Limb (tissue), 2 donors: ENCODE measurements at regions not wholly inside any gene's neighbourhood (a gene's known extent, or its start where the extent isn't known, plus 50 kb on each side); places are given as distances from the start of the nearest gene placed in this dataset.
A peak's percentile ranks its signal among the peaks of the same experiment; 100 is the strongest.

Experiments
- DNase-seq, 2 donors: peaks; one replicate each; pipeline ENCODE4 v3.0.0-alpha.2; 2016; ENCODE audit errors: extremely low spot score in 2 of 2

DNA sequence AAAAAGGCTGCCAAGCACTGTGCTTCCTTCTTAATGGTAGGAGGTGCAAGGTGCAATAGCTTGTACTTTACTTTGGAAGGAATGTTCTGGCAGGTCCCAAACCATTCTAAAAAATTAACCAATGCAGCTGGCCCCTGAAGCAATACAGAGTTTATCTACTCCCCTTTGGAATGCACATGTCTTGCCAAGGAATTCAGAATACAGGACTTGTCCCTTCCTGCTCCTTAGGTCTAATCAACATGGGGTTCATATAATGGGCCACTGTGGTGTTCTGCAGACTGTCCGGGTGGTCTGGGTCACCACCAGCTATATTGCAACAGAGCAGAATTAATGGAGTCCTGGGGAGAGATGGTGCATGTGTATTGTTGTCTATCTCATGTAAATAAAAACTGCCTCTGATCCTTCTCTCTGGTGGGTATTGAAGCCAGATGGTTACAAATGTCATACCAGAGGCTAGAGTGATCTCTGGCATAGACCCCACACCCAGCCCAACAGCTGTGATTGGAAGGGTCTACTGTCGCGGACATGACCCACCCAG is 112.8 kb downstream of the RIPK4 start:
- peak in 1 of 2 donors; percentile 27 for DNase-seq

- no peak for DNase-seq
Measured at GRCh38 chr21:41653243-41653953, 113.5 kb downstream of the RIPK4 start.

DNA sequence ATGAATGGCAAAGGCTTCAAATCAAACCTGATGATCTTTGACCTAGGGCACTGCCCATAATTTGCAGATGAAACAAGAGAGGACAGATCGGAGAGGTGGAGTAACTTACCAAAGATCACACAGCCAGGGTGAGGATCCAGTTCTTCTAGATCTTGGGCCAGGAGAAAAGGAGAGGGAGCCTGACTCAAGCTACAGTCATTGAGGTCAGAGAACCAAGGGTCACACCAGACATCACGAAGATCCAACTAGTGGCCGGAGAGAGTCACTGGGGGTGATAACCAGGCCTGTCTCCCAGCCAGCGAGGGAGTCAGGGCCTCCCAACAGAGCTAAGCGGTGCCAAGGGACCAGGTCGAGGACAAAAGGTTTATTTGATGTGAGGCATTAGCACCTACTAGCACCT is 115.0 kb downstream of the RIPK4 start:
- no peak for DNase-seq

DNA sequence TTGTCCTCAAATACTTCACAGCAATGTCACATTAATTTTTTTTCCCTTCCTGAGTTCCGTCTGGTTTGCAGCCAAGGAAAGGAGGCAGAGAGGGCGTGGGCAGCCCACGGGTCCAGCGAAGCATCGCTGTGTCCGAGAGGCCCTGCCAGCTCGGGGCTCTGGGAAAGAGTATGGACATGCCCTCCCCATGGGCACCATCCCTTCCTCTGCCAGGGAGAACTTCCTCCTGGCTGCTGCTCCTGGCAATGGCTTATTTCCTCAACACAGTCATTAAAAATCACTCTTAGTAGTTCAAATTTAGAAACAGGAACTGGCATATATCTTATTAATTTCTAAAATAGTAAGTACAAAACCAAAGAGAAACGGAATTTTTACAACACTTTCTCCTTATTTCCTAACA is 115.4 kb downstream of the RIPK4 start:
- no peak for DNase-seq

GRCh38 chr21:41650526-41651145 is 116.2 kb downstream of the RIPK4 start:
- no peak for DNase-seq

GRCh38 chr21:41648591-41649031 is 118.2 kb downstream of the RIPK4 start:
- no peak for DNase-seq

- DNase-seq = no peak
Measured at GRCh38 chr21:41647806-41648561, 118.9 kb downstream of the RIPK4 start.

DNA sequence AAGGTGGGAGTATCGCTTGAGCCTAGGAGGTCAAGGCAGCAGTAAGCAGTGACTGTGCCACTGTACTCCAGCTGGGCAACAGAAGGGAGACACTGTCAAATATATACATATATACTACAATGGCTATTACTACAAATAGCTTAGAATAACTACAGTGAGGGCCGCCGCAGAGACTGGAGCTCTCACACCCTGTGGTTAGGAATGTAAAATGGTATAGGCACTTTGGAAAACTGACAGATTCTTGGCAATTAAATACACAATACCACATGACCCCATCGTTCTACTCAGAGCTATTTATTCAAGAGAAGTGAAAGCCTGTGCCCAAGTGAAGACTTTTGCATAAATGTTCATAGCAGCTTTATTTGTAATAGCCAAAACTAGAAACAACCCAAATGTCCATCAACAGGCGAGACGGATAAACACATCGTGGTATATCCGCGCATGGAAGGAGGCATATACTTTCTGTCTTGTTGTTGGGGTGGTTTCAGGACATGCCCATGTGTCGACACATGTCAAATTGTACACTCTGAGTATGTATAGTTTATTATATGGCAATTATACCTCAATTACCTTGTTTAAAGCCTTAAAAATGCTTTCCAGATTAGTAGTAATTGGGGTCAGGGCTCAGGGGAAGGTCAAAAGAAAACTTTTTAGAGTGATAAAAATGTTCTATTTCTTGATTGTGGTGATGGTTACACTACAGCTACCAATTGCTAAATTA is 123.4 kb downstream of the RIPK4 start:
- DNase-seq = no peak

GRCh38 chr21:41641821-41642701 is 124.8 kb downstream of the RIPK4 start:
- DNase-seq = peak in 1 of 2 donors; percentile 30

DNA sequence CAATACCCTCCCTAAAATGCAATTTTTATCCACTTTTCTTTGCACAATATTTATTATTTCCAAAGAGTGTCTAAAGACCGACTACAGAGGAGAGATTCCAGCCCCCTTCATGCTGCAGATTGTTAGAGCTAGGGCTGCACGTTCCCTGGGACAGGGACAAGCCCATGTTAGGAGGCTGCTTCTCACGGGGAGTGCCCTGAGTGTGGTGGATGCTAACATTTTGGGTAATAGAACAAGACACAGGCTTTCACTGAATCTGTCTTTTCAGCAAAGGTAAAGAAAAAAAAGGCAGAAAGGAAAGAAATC is 125.4 kb downstream of the RIPK4 start:
- DNase-seq = no peak

DNA sequence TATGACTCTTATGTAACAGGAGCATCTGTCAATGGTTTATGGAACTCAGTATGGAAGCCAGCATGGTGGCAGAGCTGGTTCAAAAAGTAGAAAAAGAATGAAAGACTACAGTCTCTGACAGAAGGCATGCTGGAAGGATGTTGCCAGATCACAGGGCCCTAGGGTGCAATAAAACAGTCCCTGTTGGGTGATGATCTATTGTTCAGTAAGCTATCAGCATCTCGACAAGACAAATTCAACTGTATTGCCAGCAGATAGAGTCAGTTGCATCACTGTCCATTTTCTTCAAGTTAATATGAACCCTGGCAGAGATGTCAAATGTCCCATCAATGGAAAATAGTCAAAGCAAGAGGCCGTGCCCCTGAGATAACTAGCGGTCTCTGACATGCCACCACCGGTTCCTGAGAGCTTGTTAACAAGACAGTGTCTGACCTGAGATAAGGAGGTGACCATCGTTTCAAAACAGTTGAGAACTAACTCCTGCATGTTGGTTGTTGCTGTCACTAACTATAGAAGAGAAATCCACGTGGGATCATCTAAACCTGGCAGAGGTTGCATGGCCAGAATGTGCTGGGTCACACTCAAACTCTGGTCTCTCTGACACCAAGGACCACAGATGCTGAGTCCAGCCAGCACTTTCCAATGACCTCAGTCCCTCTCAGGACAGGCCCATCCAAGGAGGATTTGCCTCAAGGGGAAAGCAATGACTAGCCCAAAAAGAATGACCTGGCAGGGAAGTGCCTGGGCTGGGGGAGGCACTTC is 125.9 kb downstream of the RIPK4 start:
- DNase-seq = no peak

DNA sequence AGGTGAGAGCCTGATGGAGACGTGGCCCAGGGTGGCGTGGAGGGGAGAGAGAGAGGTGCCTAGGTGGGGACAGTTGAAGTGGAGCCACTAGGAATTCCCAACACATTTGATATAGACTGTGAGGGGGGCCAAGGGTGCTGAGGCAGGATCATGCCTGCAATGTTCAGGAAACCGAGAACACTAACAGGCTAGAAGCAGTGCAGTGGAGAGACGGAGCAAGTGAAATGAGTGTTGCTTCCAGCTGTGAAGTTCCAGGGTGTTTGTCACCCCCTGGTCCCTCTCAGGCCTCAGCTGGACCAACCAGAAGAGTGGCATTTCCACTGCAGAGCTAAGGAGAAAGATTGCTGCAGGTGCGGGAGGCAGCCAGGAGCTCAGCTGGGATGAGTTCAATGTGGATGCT is 127.1 kb downstream of the RIPK4 start:
- DNase-seq = no peak

DNA sequence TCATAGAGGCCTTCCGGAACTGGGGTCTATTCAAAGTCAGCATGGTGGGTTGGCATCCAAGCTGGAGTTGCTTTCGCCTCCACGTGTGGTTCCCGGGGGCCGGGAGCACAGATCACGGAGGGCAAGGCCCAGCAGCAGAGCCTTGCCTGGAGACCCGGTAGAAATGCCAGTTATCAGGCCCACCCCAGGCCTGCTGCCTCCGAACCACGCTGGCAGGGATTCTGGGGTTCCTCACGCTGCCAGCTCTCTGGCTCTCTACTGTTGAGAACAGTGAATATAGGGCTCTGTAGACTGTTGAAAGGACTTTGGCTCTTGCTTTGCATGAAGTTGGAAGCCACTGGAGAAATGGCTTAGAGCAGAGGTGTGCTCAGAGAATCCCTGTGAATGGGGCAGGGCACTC is 127.5 kb downstream of the RIPK4 start:
- no peak for DNase-seq

DNA sequence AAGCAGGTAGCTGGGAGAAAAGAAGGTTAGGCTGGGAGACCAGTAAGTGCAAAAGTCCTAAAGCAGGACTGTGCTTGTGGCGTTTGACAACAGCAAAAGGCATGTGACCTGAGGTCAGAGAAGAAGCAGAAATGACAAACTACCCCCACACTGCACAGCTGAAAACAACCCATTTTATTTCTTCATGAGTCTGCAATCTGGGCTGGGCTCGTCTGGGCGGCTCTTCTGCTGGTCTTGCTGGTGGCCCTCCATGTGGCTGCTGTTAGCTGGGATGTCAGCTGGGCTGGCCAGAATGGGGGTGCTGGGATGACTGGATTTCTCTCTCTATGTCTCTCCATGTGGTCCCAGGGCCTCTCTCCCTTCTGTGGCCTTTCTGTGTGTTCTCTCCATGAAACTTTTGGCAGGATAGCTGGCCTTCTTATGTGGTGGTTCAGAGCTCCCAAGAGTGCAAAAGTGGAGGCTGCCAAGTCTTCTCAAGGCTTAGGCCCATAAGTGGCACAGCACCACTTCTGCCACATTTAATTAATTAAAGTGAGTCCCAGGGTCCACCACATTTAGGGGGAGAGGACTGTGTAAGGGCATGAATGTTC is 128.6 kb downstream of the RIPK4 start:
- DNase-seq = no peak

DNA sequence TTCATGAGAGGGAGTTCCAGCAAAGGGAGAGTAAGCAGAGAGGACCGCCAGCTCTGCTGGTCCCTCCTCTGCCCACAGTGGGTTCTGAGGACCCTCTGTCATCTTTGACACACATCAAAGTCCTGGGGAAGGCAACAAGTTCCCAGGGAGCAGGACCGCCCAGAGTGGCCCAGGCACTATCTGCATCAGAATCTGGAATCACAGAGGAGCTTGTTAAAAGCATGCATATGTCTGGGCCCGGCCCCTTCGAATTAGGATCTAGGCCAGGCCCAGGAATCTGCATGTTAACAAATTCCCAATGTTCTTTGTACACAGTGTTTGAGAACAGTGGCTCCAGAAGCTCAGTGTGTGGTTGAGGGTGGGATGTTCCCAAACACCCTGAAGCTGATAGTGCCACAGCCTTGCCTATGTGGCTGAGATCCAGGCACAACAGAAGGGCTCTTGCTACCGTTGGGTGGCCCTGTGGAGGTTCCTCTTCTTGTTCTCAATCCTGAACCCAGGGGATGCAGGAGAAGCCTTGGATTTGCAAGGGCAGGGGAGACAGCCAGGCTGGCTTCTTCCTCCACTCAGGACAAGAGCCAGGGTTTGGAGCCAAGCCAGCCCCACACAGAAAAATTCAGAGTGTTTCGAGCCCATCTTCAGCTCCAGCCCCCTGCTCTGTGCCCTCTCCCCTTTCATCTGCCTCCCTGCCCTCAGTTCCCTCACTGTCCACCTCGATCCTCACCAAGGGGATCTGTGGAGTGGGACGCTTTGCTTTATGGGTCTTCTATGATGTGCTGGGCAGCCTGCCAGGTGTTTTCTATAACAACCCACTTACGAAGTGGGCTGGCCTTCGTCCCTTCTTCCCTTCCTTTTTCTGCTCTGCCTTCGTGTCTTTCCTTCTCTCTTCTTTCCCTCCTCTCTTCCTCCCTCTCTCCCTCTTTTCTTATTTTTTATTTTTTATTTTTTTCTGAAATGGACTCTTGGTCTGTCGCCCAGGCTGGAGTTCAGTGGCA is 129.0 kb upstream of the TMPRSS2 start:
- DNase-seq = no peak

DNA sequence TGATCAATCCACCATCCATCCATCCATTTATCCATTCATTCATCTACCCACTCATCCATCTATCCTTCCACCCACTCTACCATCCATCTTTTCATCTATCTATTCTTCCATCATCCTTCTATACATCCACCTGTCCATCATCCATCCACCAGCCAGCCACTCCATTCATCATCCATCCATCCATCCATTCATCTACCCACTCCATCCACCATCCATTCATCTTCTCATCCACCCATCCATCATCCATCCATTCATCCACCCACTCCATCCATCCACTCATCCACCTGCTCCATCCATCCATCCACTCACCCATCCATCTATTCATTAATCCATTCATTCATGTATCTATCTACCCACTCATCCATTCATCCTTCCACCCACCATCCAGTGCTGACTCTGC is 127.9 kb upstream of the TMPRSS2 start:
- DNase-seq = no peak

DNA sequence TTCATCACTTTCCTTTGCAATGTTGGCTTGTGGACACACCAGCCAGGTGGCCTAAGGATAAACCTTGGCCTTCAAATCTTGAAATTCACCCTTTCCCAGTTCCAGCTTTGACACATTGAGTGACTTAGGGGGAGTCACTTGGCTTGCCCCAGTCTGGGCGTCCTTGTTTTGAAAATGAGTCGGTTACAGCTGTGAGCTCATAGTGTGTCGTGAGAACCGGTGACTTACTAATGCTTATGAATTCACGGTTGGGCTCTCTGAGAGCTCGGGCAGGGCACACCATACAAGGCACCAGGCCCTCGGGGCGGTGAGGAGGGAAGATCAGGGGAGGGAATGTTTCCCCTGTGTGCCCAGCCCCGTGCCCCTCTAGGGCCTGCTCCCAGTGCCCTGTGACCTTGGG is 126.9 kb upstream of the TMPRSS2 start:
- no peak for DNase-seq

DNA sequence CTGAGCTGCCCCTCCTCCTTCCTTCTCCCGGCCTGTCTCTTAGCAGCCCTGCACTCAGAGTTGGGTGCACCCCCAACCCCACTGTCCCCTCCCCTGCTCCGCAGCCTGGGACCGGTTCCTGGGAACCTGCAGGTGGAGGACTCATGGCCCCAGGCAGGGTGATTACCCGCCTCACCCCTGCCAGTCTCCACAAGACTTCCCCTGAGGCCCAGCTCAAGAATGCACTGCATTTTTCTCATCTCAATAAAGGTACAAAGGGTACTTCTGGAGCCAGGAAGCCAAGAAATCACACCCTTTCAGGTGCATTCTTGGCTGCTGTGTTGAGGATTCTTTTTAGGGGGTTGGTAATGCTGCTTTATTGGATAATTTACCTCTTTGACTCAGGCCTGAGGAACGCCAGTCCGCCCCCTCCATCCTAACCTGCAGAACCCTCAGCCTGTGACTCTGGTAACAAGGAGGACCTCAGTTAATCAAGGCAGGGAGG is 126.3 kb upstream of the TMPRSS2 start:
- no peak for DNase-seq
